ENCODE measurements at regions not wholly inside any gene's neighbourhood (a gene's known extent, or its start where the extent isn't known, plus 50 kb on each side); places are given as distances from the start of the nearest gene placed in this dataset.
"Not testable (repeated sequence)": the region's sequence is repeated elsewhere in the genome, so short reads cannot be mapped to it uniquely, and the experiment has no call there.

GRCh38 chr14:19163891-19164290, 196.7 kb downstream of the POTEM start:
- TF ChIP-seq CTCF, POLR2A (IDR thresholded peaks at IDR 0.05): not testable (repeated sequence)
